ENCODE measurements at regions not wholly inside any gene's neighbourhood (a gene's known extent, or its start where the extent isn't known, plus 50 kb on each side); places are given as distances from the start of the nearest gene placed in this dataset.
A peak's percentile ranks its signal among the peaks of the same experiment; 100 is the strongest.

GRCh38 chr6:91654793-91655192 lies 1067.9 kb upstream of the MAP3K7 start:
- Histone ChIP-seq H3K27me3 (ENCODE audit: control insufficient read depth in 3 of 3, insufficient read depth in 3 of 3, low read length in 3 of 3) (no peaks in the 10 kb centered on the region), H3K36me3 (ENCODE audit: control insufficient read depth in 3 of 3, insufficient read depth in 2 of 3, low read depth in 1 of 3, low read length in 3 of 3) (no peaks in the 10 kb centered on the region), H3K4me1 (ENCODE audit: control insufficient read depth in 3 of 3, insufficient read depth in 2 of 3, low read depth in 1 of 3, low read length in 2 of 3) (no peaks in the 10 kb centered on the region), H3K9me3 (ENCODE audit: control insufficient read depth in 2 of 2, insufficient read depth in 1 of 2, low read depth in 1 of 2, low read length in 1 of 2) (no peaks in the 10 kb centered on the region), H3K4me3 (ENCODE audit: low read depth in 1 of 3, low read length in 3 of 3) (no peak overlapping the region), H3K27ac (ENCODE audit: low read depth in 1 of 3, low read length in 2 of 3) (no peak overlapping the region)
- FAIRE-seq (no peak), DNase-seq (no peak)
- 54 to 65% (median 60%) methylated on average over 6 of the region's 6 CpGs for WGBS, 3 donors

- FAIRE-seq (no peak), DNase-seq (no peak)
- Histone ChIP-seq H3K9me3 (ENCODE audit: control insufficient read depth in 2 of 2, insufficient read depth in 1 of 2, low read depth in 1 of 2, low read length in 1 of 2) (no peaks in the 10 kb centered on the region), H3K4me3 (ENCODE audit: low read depth in 1 of 3, low read length in 3 of 3) (no peak overlapping the region), H3K36me3 (ENCODE audit: control insufficient read depth in 3 of 3, insufficient read depth in 2 of 3, low read depth in 1 of 3, low read length in 3 of 3) (no peaks in the 10 kb centered on the region), H3K4me1 (ENCODE audit: control insufficient read depth in 3 of 3, insufficient read depth in 2 of 3, low read depth in 1 of 3, low read length in 2 of 3) (no peaks in the 10 kb centered on the region), H3K27ac (ENCODE audit: low read depth in 1 of 3, low read length in 2 of 3) (no peak overlapping the region), H3K27me3 (ENCODE audit: control insufficient read depth in 3 of 3, insufficient read depth in 3 of 3, low read length in 3 of 3) (no peaks in the 10 kb centered on the region)
- WGBS, 3 donors = 30 to 37% (median 33%) methylated on average over 3 of the region's 3 CpGs
Observed at GRCh38 chr6:91654357-91654756, 1067.5 kb upstream of the MAP3K7 start.

- FAIRE-seq (no peak), DNase-seq (no peak)
- H3K9me3 ChIP-seq (ENCODE audit: control insufficient read depth in 2 of 2, insufficient read depth in 1 of 2, low read depth in 1 of 2, low read length in 1 of 2) = no peaks in the 10 kb centered on the region
- H3K4me1 ChIP-seq (ENCODE audit: control insufficient read depth in 3 of 3, insufficient read depth in 2 of 3, low read depth in 1 of 3, low read length in 2 of 3) = no peaks in the 10 kb centered on the region
- no peaks in the 10 kb centered on the region for H3K27me3 ChIP-seq (ENCODE audit: control insufficient read depth in 3 of 3, insufficient read depth in 3 of 3, low read length in 3 of 3)
- no peaks in the 10 kb centered on the region for H3K36me3 ChIP-seq (ENCODE audit: control insufficient read depth in 3 of 3, insufficient read depth in 2 of 3, low read depth in 1 of 3, low read length in 3 of 3)
- no peak overlapping the region for H3K27ac ChIP-seq (ENCODE audit: low read depth in 1 of 3, low read length in 2 of 3)
- WGBS, 3 donors = 30 to 38% (median 35%) methylated on average over 5 of the region's 5 CpGs
- no peak overlapping the region for H3K4me3 ChIP-seq (ENCODE audit: low read depth in 1 of 3, low read length in 3 of 3)
Observed at GRCh38 chr6:91653895-91654294, 1067.0 kb upstream of the MAP3K7 start.

GRCh38 chr6:91653076-91653723 lies 1066.3 kb upstream of the MAP3K7 start:
- no peaks in the 10 kb centered on the region for H3K36me3 ChIP-seq (ENCODE audit: control insufficient read depth in 3 of 3, insufficient read depth in 2 of 3, low read depth in 1 of 3, low read length in 3 of 3)
- H3K27ac ChIP-seq (ENCODE audit: low read depth in 1 of 3, low read length in 2 of 3) = no peak overlapping the region
- 74 to 87% (median 83%) methylated on average over 6 of the region's 6 CpGs for WGBS, 3 donors
- no peaks in the 10 kb centered on the region for H3K27me3 ChIP-seq (ENCODE audit: control insufficient read depth in 3 of 3, insufficient read depth in 3 of 3, low read length in 3 of 3)
- FAIRE-seq (no peak), DNase-seq (no peak)
- no peaks in the 10 kb centered on the region for H3K4me1 ChIP-seq (ENCODE audit: control insufficient read depth in 3 of 3, insufficient read depth in 2 of 3, low read depth in 1 of 3, low read length in 2 of 3)
- no peak overlapping the region for H3K4me3 ChIP-seq (ENCODE audit: low read depth in 1 of 3, low read length in 3 of 3)
- H3K9me3 ChIP-seq (ENCODE audit: control insufficient read depth in 2 of 2, insufficient read depth in 1 of 2, low read depth in 1 of 2, low read length in 1 of 2) = no peaks in the 10 kb centered on the region

GRCh38 chr6:91646649-91647048 lies 1059.8 kb upstream of the MAP3K7 start:
- no peaks in the 10 kb centered on the region for H3K4me1 ChIP-seq (ENCODE audit: control insufficient read depth in 3 of 3, insufficient read depth in 2 of 3, low read depth in 1 of 3, low read length in 2 of 3)
- no peaks in the 10 kb centered on the region for H3K27me3 ChIP-seq (ENCODE audit: control insufficient read depth in 3 of 3, insufficient read depth in 3 of 3, low read length in 3 of 3)
- 48 to 55% (median 49%) methylated on average over 1 of the region's 1 CpG for WGBS, 3 donors
- no peaks in the 10 kb centered on the region for H3K36me3 ChIP-seq (ENCODE audit: control insufficient read depth in 3 of 3, insufficient read depth in 2 of 3, low read depth in 1 of 3, low read length in 3 of 3)
- H3K9me3 ChIP-seq (ENCODE audit: control insufficient read depth in 2 of 2, insufficient read depth in 1 of 2, low read depth in 1 of 2, low read length in 1 of 2) = no peaks in the 10 kb centered on the region
- no peak for FAIRE-seq
- no peak overlapping the region for H3K27ac ChIP-seq (ENCODE audit: low read depth in 1 of 3, low read length in 2 of 3)
- no peak for DNase-seq
- H3K4me3 ChIP-seq (ENCODE audit: low read depth in 1 of 3, low read length in 3 of 3) = no peak overlapping the region

- Histone ChIP-seq H3K4me1 (ENCODE audit: control insufficient read depth in 3 of 3, insufficient read depth in 2 of 3, low read depth in 1 of 3, low read length in 2 of 3) (no peaks in the 10 kb centered on the region), H3K4me3 (ENCODE audit: low read depth in 1 of 3, low read length in 3 of 3) (no peak overlapping the region), H3K27me3 (ENCODE audit: control insufficient read depth in 3 of 3, insufficient read depth in 3 of 3, low read length in 3 of 3) (no peaks in the 10 kb centered on the region), H3K36me3 (ENCODE audit: control insufficient read depth in 3 of 3, insufficient read depth in 2 of 3, low read depth in 1 of 3, low read length in 3 of 3) (no peaks in the 10 kb centered on the region), H3K27ac (ENCODE audit: low read depth in 1 of 3, low read length in 2 of 3) (no peak overlapping the region), H3K9me3 (ENCODE audit: control insufficient read depth in 2 of 2, insufficient read depth in 1 of 2, low read depth in 1 of 2, low read length in 1 of 2) (no peaks in the 10 kb centered on the region)
- FAIRE-seq (no peak), DNase-seq (no peak)
- WGBS, 3 donors = 51 to 85% (median 80%) methylated on average over 2 of the region's 2 CpGs
Observed at GRCh38 chr6:91645811-91646210, 1058.9 kb upstream of the MAP3K7 start.

- DNase-seq = no peak
- Histone ChIP-seq H3K4me3 (ENCODE audit: low read depth in 1 of 3, low read length in 3 of 3) (no peak overlapping the region), H3K9me3 (ENCODE audit: control insufficient read depth in 2 of 2, insufficient read depth in 1 of 2, low read depth in 1 of 2, low read length in 1 of 2) (no peaks in the 10 kb centered on the region), H3K27ac (ENCODE audit: low read depth in 1 of 3, low read length in 2 of 3) (no peak overlapping the region), H3K36me3 (ENCODE audit: control insufficient read depth in 3 of 3, insufficient read depth in 2 of 3, low read depth in 1 of 3, low read length in 3 of 3) (no peaks in the 10 kb centered on the region), H3K27me3 (ENCODE audit: control insufficient read depth in 3 of 3, insufficient read depth in 3 of 3, low read length in 3 of 3) (no peaks in the 10 kb centered on the region), H3K4me1 (ENCODE audit: control insufficient read depth in 3 of 3, insufficient read depth in 2 of 3, low read depth in 1 of 3, low read length in 2 of 3) (no peaks in the 10 kb centered on the region)
- 71 to 88% (median 81%) methylated on average over 1 of the region's 1 CpG for WGBS, 3 donors
- no peak for FAIRE-seq
Observed at GRCh38 chr6:91637217-91637616, 1050.3 kb upstream of the MAP3K7 start.

- DNase-seq (peak in 1 of 2 donors; percentile 2), FAIRE-seq (no peak)
- no peak overlapping the region for H3K27ac ChIP-seq (ENCODE audit: low read depth in 1 of 3, low read length in 2 of 3)
- no peaks in the 10 kb centered on the region for H3K36me3 ChIP-seq (ENCODE audit: control insufficient read depth in 3 of 3, insufficient read depth in 2 of 3, low read depth in 1 of 3, low read length in 3 of 3)
- H3K9me3 ChIP-seq (ENCODE audit: control insufficient read depth in 2 of 2, insufficient read depth in 1 of 2, low read depth in 1 of 2, low read length in 1 of 2) = no peaks in the 10 kb centered on the region
- 24 to 61% (median 25%) methylated on average over 1 of the region's 1 CpG for WGBS, 3 donors
- H3K27me3 ChIP-seq (ENCODE audit: control insufficient read depth in 3 of 3, insufficient read depth in 3 of 3, low read length in 3 of 3) = no peaks in the 10 kb centered on the region
- H3K4me3 ChIP-seq (ENCODE audit: low read depth in 1 of 3, low read length in 3 of 3) = no peak overlapping the region
- H3K4me1 ChIP-seq (ENCODE audit: control insufficient read depth in 3 of 3, insufficient read depth in 2 of 3, low read depth in 1 of 3, low read length in 2 of 3) = no peaks in the 10 kb centered on the region
Observed at GRCh38 chr6:91634791-91635190, 1047.9 kb upstream of the MAP3K7 start.
